GM12865 (cell line): ENCODE measurements at regions not wholly inside any gene's neighbourhood (a gene's known extent, or its start where the extent isn't known, plus 50 kb on each side); places are given as distances from the start of the nearest gene placed in this dataset.

Experiments used
- DNase-seq: peaks from one replicate; pipeline ENCODE4 v3.0.0; 2010; ENCODE audit warnings: low read depth
- H3K4me3 ChIP-seq: 2 replicates; pipeline ENCODE4 v1.5.1; 2011; ENCODE audit warnings: mild to moderate bottlenecking, low read depth, low read length, control low read depth
- CTCF ChIP-seq: IDR thresholded peaks from 2 replicates; pipeline ENCODE4 v1.5.1; 2011; ENCODE audit warnings: low read length, control low read depth, low read depth, inconsistent platforms; ENCODE audit not compliant: insufficient read depth; ENCODE audit errors: missing control alignments

GRCh38 chr2:220068846-220069245 lies 441.4 kb downstream of the SLC4A3 start:
- TF ChIP-seq CTCF, result no peak
- no peak for DNase-seq
- no peak overlapping the region for H3K4me3 ChIP-seq

- TF ChIP-seq CTCF, result no peak
- DNase-seq, result no peak
- no peak overlapping the region for H3K4me3 ChIP-seq
Observed at GRCh38 chr2:220070349-220070748, 442.9 kb downstream of the SLC4A3 start.

DNA sequence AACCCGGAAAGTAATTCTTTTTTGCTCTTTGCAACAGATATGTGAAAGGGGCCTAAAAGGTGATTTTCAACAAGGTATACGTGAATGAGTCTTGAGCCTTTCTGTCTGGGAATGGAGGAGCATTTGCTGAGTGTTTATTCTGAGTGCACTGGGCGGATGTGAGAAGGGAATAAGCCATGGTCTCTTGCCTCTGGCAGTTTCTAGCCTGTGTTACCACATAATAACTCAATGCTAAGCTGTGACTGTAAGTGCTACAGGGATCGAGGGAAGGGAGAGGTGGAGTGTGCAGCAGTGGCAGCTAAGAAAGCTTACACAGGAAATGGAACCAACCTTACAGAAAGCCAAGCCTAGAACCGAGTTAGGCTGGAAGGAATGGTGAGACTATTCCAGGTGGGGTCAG lies 444.3 kb downstream of the SLC4A3 start:
- no peak for TF ChIP-seq CTCF
- no peak for DNase-seq
- H3K4me3 ChIP-seq, result no peak overlapping the region

DNA sequence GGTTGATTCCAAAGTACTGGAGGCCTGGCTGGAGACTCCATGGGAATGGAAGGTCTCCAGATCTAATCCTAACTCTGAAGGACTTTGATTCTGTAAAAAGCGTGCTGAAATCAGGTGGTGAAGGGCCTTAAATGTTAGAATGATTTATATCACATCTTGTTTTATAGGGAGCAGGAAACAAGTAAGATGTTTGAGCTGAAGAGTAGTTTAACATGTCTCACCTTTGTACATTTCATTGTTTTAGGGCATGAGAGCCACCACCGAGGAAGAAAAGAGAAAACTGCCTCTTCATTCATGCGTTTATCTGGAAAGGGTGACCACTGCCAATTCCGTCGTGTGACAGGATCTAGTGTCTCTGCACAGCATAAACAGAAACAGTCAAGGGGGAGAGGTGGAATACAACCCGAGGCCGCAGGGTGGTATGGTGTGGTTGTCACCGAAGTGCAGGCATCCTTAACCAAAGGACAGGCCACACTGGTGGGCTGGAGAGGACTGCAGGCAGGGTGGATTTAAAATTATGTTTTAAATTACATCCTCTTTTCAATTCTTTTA lies 445.3 kb downstream of the SLC4A3 start:
- H3K4me3 ChIP-seq, result no peak overlapping the region
- TF ChIP-seq CTCF, result no peak
- DNase-seq, result no peak

DNA sequence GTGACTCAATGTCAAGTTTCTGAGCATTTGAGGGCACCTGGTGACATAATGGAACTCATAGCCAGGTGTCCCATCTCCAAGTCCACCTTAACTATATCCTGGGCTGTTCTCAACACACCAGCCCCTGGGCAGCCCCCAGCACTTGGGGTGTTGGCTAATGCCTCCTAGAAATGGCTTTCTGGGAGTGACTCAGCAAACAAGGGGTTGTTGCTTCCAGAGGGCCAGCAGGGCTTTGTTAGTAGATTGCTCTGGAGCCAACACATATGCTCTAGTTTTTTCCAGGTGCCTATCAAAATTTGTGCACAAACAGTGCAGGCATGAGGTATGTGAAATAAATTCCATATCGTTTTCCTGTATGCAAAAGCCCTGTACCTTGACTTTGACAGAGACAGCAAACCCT lies 448.4 kb downstream of the SLC4A3 start:
- DNase-seq, result no peak
- no peak overlapping the region for H3K4me3 ChIP-seq
- no peak for TF ChIP-seq CTCF

- no peak for TF ChIP-seq CTCF
- DNase-seq, result no peak
- no peak overlapping the region for H3K4me3 ChIP-seq
Observed at GRCh38 chr2:220076734-220077133, 449.3 kb downstream of the SLC4A3 start.

DNA sequence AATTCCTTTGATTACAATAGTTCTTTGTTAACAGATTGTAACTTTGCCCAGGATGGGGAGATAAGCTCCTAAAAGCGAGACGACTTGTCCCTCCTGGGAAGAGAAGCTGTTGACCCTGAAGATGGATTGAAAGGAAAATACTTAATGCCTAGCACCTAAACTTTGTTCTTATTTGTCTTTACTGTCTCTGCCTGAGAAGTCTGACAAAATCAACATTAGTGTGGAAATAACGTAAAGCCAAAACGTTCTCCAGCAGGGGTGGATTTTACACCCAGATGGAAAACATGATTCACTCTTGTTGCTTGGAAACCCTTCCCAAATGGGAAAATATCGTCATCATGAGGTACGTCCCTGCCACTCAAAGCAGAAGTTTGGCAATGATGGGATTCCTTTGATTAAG lies 450.1 kb downstream of the SLC4A3 start:
- H3K4me3 ChIP-seq, result no peak overlapping the region
- no peak for TF ChIP-seq CTCF
- DNase-seq, result no peak
